ENCODE measurements at regions not wholly inside any gene's neighbourhood (a gene's known extent, or its start where the extent isn't known, plus 50 kb on each side); places are given as distances from the start of the nearest gene placed in this dataset.

DNA sequence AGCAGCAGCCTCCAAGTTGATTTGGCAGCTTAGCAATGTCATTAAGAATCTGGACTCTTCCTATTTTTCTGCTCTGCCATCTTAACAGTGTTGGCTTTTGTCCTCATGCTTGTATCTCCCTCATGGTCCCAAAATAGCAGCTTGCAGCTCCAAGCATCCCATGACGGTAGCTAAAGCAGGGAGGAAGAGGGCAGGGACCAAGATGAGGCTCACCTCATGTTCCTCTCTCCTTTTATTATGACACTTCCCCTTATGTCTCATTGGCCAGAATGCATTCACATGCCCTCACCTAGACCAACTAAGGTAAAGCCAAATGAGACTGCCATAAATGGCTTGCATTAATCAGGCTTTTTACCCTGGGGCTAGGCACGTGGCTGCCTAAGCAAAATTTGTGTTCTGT, 382.4 kb downstream of the SHQ1 start:
- Mint-ChIP-seq H3K27ac (no peak overlapping the region), H3K27me3 (peaks cover 6% of the 10 kb centered on the region), H3K4me3 (no peak overlapping the region), H3K4me1 (no peaks in the 10 kb centered on the region), H3K36me3 (ENCODE audit: low read depth) (no peaks in the 10 kb centered on the region), H3K9me3 (no peaks in the 10 kb centered on the region)
- ATAC-seq (replicated peaks): no peak

DNA sequence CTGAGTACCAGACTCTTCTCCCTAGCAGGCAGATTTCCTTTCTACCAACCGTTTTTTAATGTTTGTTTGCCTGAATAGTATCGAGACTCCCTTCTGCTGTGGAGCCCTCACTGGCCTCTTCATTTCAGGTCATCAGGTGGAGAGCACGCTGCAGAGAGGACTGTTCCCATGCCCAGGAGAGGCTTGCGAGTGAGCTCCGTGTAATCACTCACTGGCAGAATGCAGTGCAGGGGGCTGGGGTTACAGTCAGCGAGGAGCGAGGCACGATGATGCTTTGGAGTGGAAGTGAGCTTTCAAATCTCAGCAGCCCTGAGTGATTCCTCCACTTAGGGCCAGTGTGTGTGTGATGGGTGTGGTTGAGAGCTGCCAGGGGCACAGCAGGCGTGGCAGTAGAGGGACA, 385.2 kb downstream of the SHQ1 start:
- Mint-ChIP-seq H3K9me3 (no peaks in the 10 kb centered on the region), H3K4me3 (no peak overlapping the region), H3K36me3 (ENCODE audit: low read depth) (no peaks in the 10 kb centered on the region), H3K27me3 (peaks cover 6% of the 10 kb centered on the region), H3K27ac (no peak overlapping the region), H3K4me1 (no peaks in the 10 kb centered on the region)
- no peak for ATAC-seq (replicated peaks)

GRCh38 chr3:72462595-72463011, 385.6 kb downstream of the SHQ1 start:
- H3K4me1 Mint-ChIP-seq: no peaks in the 10 kb centered on the region
- H3K27me3 Mint-ChIP-seq: peaks cover 6% of the 10 kb centered on the region
- ATAC-seq (replicated peaks): no peak
- H3K27ac Mint-ChIP-seq: no peak overlapping the region
- H3K4me3 Mint-ChIP-seq: no peak overlapping the region
- H3K9me3 Mint-ChIP-seq: no peaks in the 10 kb centered on the region
- H3K36me3 Mint-ChIP-seq (ENCODE audit: low read depth): no peaks in the 10 kb centered on the region

- Mint-ChIP-seq H3K27me3 (peaks cover 5% of the 10 kb centered on the region), H3K9me3 (no peaks in the 10 kb centered on the region), H3K4me3 (no peak overlapping the region), H3K36me3 (ENCODE audit: low read depth) (no peaks in the 10 kb centered on the region), H3K27ac (no peak overlapping the region), H3K4me1 (no peaks in the 10 kb centered on the region)
- ATAC-seq (replicated peaks): no peak
Observed at GRCh38 chr3:72461787-72462186, 386.5 kb downstream of the SHQ1 start.

GRCh38 chr3:72460205-72461174, 387.8 kb downstream of the SHQ1 start:
- Mint-ChIP-seq H3K9me3 (no peaks in the 10 kb centered on the region), H3K27me3 (peaks cover 3% of the 10 kb centered on the region), H3K4me3 (no peak overlapping the region), H3K36me3 (ENCODE audit: low read depth) (no peaks in the 10 kb centered on the region), H3K27ac (no peak overlapping the region), H3K4me1 (peaks cover 4% of the 10 kb centered on the region)
- ATAC-seq (replicated peaks): no peak

GRCh38 chr3:72459588-72459987, 388.7 kb downstream of the SHQ1 start:
- Mint-ChIP-seq H3K4me3 (no peak overlapping the region), H3K27me3 (peaks cover 3% of the 10 kb centered on the region), H3K27ac (no peak overlapping the region), H3K36me3 (ENCODE audit: low read depth) (no peaks in the 10 kb centered on the region), H3K4me1 (peaks cover 12% of the 10 kb centered on the region), H3K9me3 (no peaks in the 10 kb centered on the region)
- no peak for ATAC-seq (replicated peaks)

DNA sequence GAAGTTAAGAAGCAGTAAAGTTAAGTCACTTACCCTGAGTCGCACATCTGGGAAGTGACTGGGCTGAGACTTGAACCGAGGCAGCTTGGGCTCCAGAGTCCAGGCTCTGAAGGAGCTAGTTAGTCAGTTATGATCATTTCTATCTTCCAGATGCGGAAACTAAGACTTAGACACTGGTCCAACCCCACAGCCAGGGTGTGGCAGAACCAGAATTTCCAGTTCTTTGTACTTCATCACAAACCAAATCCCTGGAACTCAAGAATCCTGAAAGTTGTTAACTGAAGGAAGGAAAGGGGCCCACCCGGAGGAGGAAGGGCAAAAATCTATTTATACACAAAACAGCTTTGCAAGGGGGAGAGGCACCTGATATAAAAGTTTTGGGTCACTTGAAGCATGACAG, 389.9 kb downstream of the SHQ1 start:
- no peaks in the 10 kb centered on the region for H3K36me3 Mint-ChIP-seq (ENCODE audit: low read depth)
- no peaks in the 10 kb centered on the region for H3K9me3 Mint-ChIP-seq
- ATAC-seq (replicated peaks): no peak
- peaks cover 3% of the 10 kb centered on the region for H3K27me3 Mint-ChIP-seq
- no peak overlapping the region for H3K27ac Mint-ChIP-seq
- H3K4me1 Mint-ChIP-seq: peaks cover 12% of the 10 kb centered on the region
- H3K4me3 Mint-ChIP-seq: no peak overlapping the region

DNA sequence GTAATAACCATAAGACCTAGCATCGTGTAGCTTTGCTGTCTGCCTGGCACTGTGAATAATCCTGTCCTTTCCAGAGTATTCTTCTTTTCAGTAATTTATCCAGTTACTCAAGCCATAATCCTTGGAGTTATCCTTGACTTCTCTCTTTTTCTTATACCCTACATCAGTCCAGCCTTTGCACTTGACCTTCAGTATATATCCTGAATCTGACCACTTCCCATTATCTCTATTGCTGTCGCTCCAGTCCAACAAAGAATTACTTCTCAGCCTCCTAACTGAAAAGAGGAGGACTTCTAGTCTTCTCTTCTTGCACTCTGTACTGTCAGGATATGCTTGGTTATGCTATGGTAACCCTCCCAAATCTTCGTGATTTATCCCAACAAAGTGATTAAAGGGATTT, 393.8 kb downstream of the SHQ1 start:
- Mint-ChIP-seq H3K9me3 (no peaks in the 10 kb centered on the region), H3K4me3 (no peak overlapping the region), H3K27me3 (peaks cover 14% of the 10 kb centered on the region), H3K4me1 (peaks cover 22% of the 10 kb centered on the region), H3K27ac (no peak overlapping the region), H3K36me3 (ENCODE audit: low read depth) (no peaks in the 10 kb centered on the region)
- no peak for ATAC-seq (replicated peaks)

GRCh38 chr3:72453706-72454105, 394.5 kb downstream of the SHQ1 start:
- H3K4me3 Mint-ChIP-seq: no peak overlapping the region
- peaks cover 22% of the 10 kb centered on the region for H3K4me1 Mint-ChIP-seq
- H3K36me3 Mint-ChIP-seq (ENCODE audit: low read depth): no peaks in the 10 kb centered on the region
- ATAC-seq (replicated peaks): no peak
- no peaks in the 10 kb centered on the region for H3K9me3 Mint-ChIP-seq
- no peak overlapping the region for H3K27ac Mint-ChIP-seq
- peaks cover 14% of the 10 kb centered on the region for H3K27me3 Mint-ChIP-seq

- no peaks in the 10 kb centered on the region for H3K36me3 Mint-ChIP-seq (ENCODE audit: low read depth)
- peaks cover 14% of the 10 kb centered on the region for H3K27me3 Mint-ChIP-seq
- no peak overlapping the region for H3K27ac Mint-ChIP-seq
- no peaks in the 10 kb centered on the region for H3K9me3 Mint-ChIP-seq
- peaks cover 22% of the 10 kb centered on the region for H3K4me1 Mint-ChIP-seq
- no peak for ATAC-seq (replicated peaks)
- H3K4me3 Mint-ChIP-seq: no peak overlapping the region
Observed at GRCh38 chr3:72452745-72453144, 395.5 kb downstream of the SHQ1 start.

- peaks cover 22% of the 10 kb centered on the region for H3K4me1 Mint-ChIP-seq
- H3K27me3 Mint-ChIP-seq: peaks cover 14% of the 10 kb centered on the region
- H3K27ac Mint-ChIP-seq: no peak overlapping the region
- H3K4me3 Mint-ChIP-seq: no peak overlapping the region
- no peak for ATAC-seq (replicated peaks)
- H3K9me3 Mint-ChIP-seq: no peaks in the 10 kb centered on the region
- no peaks in the 10 kb centered on the region for H3K36me3 Mint-ChIP-seq (ENCODE audit: low read depth)
Observed at GRCh38 chr3:72451841-72452240, 396.4 kb downstream of the SHQ1 start.

DNA sequence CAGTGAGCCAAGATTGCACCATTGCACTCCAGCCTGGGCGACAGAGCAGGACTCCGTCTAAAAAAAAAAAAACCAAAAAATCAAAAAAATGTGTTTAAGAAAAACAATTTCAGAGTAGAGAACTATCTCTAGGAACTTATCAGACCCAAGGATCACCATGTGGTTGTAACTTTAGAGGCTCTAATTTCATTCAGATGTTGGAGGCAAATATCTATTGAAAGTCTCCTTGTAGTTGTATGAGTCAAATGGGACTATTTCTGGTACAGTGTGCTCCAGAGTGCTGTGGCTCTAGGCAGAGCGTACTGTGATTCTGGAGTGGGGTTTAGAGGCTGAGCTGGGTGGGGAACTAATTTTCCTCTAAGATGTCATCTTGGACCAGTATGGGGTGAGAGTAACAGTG, 398.7 kb downstream of the SHQ1 start:
- peaks cover 17% of the 10 kb centered on the region for H3K4me1 Mint-ChIP-seq
- no peak for ATAC-seq (replicated peaks)
- no peaks in the 10 kb centered on the region for H3K9me3 Mint-ChIP-seq
- no peak overlapping the region for H3K4me3 Mint-ChIP-seq
- peaks cover 14% of the 10 kb centered on the region for H3K27me3 Mint-ChIP-seq
- H3K27ac Mint-ChIP-seq: no peak overlapping the region
- peaks cover 21% of the 10 kb centered on the region for H3K36me3 Mint-ChIP-seq (ENCODE audit: low read depth)

- H3K9me3 Mint-ChIP-seq: no peaks in the 10 kb centered on the region
- no peak for ATAC-seq (replicated peaks)
- peaks cover 14% of the 10 kb centered on the region for H3K27me3 Mint-ChIP-seq
- H3K36me3 Mint-ChIP-seq (ENCODE audit: low read depth): peaks cover 28% of the 10 kb centered on the region
- H3K4me3 Mint-ChIP-seq: no peak overlapping the region
- peaks cover 24% of the 10 kb centered on the region for H3K4me1 Mint-ChIP-seq
- no peak overlapping the region for H3K27ac Mint-ChIP-seq
Observed at GRCh38 chr3:72448858-72449257, 399.4 kb downstream of the SHQ1 start.

GRCh38 chr3:72448375-72448823, 399.8 kb downstream of the SHQ1 start:
- Mint-ChIP-seq H3K4me3 (peak overlapping the region; percentile 51), H3K27me3 (peaks cover 14% of the 10 kb centered on the region), H3K9me3 (no peaks in the 10 kb centered on the region), H3K27ac (no peak overlapping the region), H3K4me1 (peaks cover 29% of the 10 kb centered on the region), H3K36me3 (ENCODE audit: low read depth) (peaks cover 33% of the 10 kb centered on the region)
- ATAC-seq (replicated peaks): no peak

Measured in activated T-helper 17 cell treated with anti-CD3 and anti-CD28 coated beads, Interleukin-2, amount 50 U/mL, for 72 hours (primary cell).